IMR-90 (cell line): ENCODE measurements at regions not wholly inside any gene's neighbourhood (a gene's known extent, or its start where the extent isn't known, plus 50 kb on each side); places are given as distances from the start of the nearest gene placed in this dataset.

ENCODE experiments used
- ATAC-seq: fragments of 200-7000 bp; cut with Tn5 transposase; 2 replicates; pipeline ENCODE4 v1.9.1; 2020; ENCODE audit warnings: low read depth, mild to moderate bottlenecking, moderate library complexity
- BruUV-seq: library from RNA; stranded (reverse); fragments of 400-500 nt; replicated peaks from 2 replicates; lab custom pipeline; 2021; lab: Mats Ljungman, UMichigan
- CTCF ChIA-PET: fragments of 300-600 bp; formaldehyde crosslinking; extraction: SDS; loops from one replicate; lab custom pipeline; 2021; ENCODE audit warnings: antibody characterized with exemption; lab: Yijun Ruan, JAX
- POLR2A ChIA-PET: fragments of 300-600 bp; sonication (Branson Sonifier 250); formaldehyde crosslinking; loops from one replicate; lab custom pipeline; 2022; ENCODE audit warnings: antibody characterized with exemption; ENCODE audit not compliant: unreplicated experiment; lab: Charles Lee
- DNase-seq: peaks from one replicate; pipeline ENCODE4 v3.0.0; 2013
- H2AFZ ChIP-seq: replicated peaks from 2 replicates; pipeline ENCODE3; 2013; ENCODE audit warnings: low read length, mild to moderate bottlenecking; ENCODE audit not compliant: poor library complexity
- H2AK5ac ChIP-seq: 2 replicates; pipeline ENCODE4 v1.6.1; 2013; ENCODE audit warnings: low read depth, low read length, inconsistent platforms
- H2AK9ac ChIP-seq: replicated peaks from 2 replicates; pipeline ENCODE3; 2013; ENCODE audit warnings: mild to moderate bottlenecking, low read depth, low read length, moderate library complexity; ENCODE audit not compliant: poor library complexity
- H2BK120ac ChIP-seq: 2 replicates; pipeline ENCODE4 v1.6.1; 2013; ENCODE audit warnings: low read depth, low read length, inconsistent platforms
- H2BK15ac ChIP-seq: 3 replicates; pipeline ENCODE4 v1.6.1; 2013; ENCODE audit warnings: low read depth, low read length, inconsistent platforms
- H2BK20ac ChIP-seq: 2 replicates; pipeline ENCODE4 v1.6.1; 2013; ENCODE audit warnings: low read depth, mild to moderate bottlenecking, inconsistent platforms, low read length, moderate library complexity
- H2BK5ac ChIP-seq: 2 replicates; pipeline ENCODE4 v1.6.1; 2013; ENCODE audit warnings: mild to moderate bottlenecking, low read depth, low read length, inconsistent platforms; ENCODE audit not compliant: poor library complexity, severe bottlenecking
- H3K14ac ChIP-seq: replicated peaks from 2 replicates; pipeline ENCODE4 v1.6.1; 2013; ENCODE audit warnings: low read depth, low read length, inconsistent platforms
- H3K18ac ChIP-seq: 2 replicates; pipeline ENCODE4 v1.6.1; 2013; ENCODE audit warnings: low read depth, low read length, control low read depth
- H3K23ac ChIP-seq: 2 replicates; pipeline ENCODE4 v1.6.1; 2013; ENCODE audit warnings: low read depth, low read length, inconsistent platforms
- H3K27ac ChIP-seq: 2 replicates; pipeline ENCODE4 v1.5.1; 2013; ENCODE audit warnings: mild to moderate bottlenecking, control low read depth, low read length; ENCODE audit not compliant: insufficient read depth
- H3K27me3 ChIP-seq: 2 replicates; pipeline ENCODE4 v1.6.1; 2013; ENCODE audit warnings: low read length; ENCODE audit not compliant: control insufficient read depth, insufficient read depth
- H3K36me3 ChIP-seq: 2 replicates; pipeline ENCODE4 v1.6.1; 2013; ENCODE audit warnings: low read length, mixed read lengths; ENCODE audit not compliant: control insufficient read depth, insufficient read depth
- H3K4ac ChIP-seq: 2 replicates; pipeline ENCODE4 v1.6.1; 2013; ENCODE audit warnings: low read depth, low read length, inconsistent platforms
- H3K4me1 ChIP-seq: 2 replicates; pipeline ENCODE4 v1.6.1; 2013; ENCODE audit warnings: low read length, mixed read lengths; ENCODE audit not compliant: control insufficient read depth, insufficient read depth
- H3K4me2 ChIP-seq: 2 replicates; pipeline ENCODE4 v1.6.1; 2013; ENCODE audit warnings: low read depth, mild to moderate bottlenecking, control low read depth, low read length, moderate library complexity
- H3K4me3 ChIP-seq: 2 replicates; pipeline ENCODE4 v1.5.1; 2013; ENCODE audit warnings: low read depth, mild to moderate bottlenecking, control low read depth, low read length, moderate library complexity; ENCODE audit not compliant: insufficient read depth
- H3K56ac ChIP-seq: 2 replicates; pipeline ENCODE4 v1.6.1; 2013; ENCODE audit warnings: low read length, inconsistent platforms; ENCODE audit not compliant: insufficient read depth; ENCODE audit errors: extremely low read depth
- H3K79me1 ChIP-seq, 2 experiments: 2 replicates each; pipeline ENCODE4 v1.6.1; 2013; ENCODE audit warnings: low read length in 2 of 2, inconsistent platforms in 1 of 2, low read depth in 1 of 2
- H3K9ac ChIP-seq: 2 replicates; pipeline ENCODE4 v1.6.1; 2013; ENCODE audit warnings: low read depth, low read length, control low read depth
- H3K9me1 ChIP-seq: 2 replicates; pipeline ENCODE4 v1.6.1; 2013; ENCODE audit warnings: low read length, inconsistent platforms; ENCODE audit not compliant: insufficient read depth
- H3K9me3 ChIP-seq: 2 replicates; pipeline ENCODE4 v1.6.1; 2013; ENCODE audit warnings: low read length; ENCODE audit not compliant: control insufficient read depth, insufficient read depth
- H4K20me1 ChIP-seq: 2 replicates; pipeline ENCODE4 v1.6.1; 2013; ENCODE audit warnings: low read length, inconsistent platforms; ENCODE audit not compliant: insufficient read depth
- H4K5ac ChIP-seq: 2 replicates; pipeline ENCODE4 v1.6.1; 2013; ENCODE audit warnings: mild to moderate bottlenecking, low read depth, low read length, control low read depth
- H4K8ac ChIP-seq, 2 experiments: 2 replicates each; pipeline ENCODE4 v1.6.1; 2013; ENCODE audit warnings: low read depth in 2 of 2, low read length in 2 of 2, control low read depth in 1 of 2, inconsistent platforms in 1 of 2
- H4K91ac ChIP-seq: 2 replicates; pipeline ENCODE4 v1.6.1; 2013; ENCODE audit warnings: low read depth, low read length, inconsistent platforms; ENCODE audit not compliant: insufficient read depth
- MXI1 ChIP-seq: IDR thresholded peaks from 2 replicates; pipeline ENCODE4 v1.6.1; 2012; ENCODE audit warnings: low read depth, mild to moderate bottlenecking, low read length, moderate library complexity, borderline replicate concordance
- NFE2L2 ChIP-seq: fragments of 150-350 bp; IDR thresholded peaks from 2 replicates; pipeline ENCODE4 v1.6.1; 2016; ENCODE audit warnings: low read depth, mild to moderate bottlenecking, low read length
- WGBS, 2 experiments: methylation state at CpG; one replicate each; pipeline versions ENCODE4 v1.1.5 to v1.1.7; 2013; ENCODE audit warnings: missing lambda C conversion rate in 2 of 2; ENCODE audit not compliant: insufficient read length in 1 of 2; ENCODE audit errors: extremely low coverage in 2 of 2; 5-methylcytosine and 5-hydroxymethylcytosine counted together
- dilution Hi-C: fragments of 300-500 bp; cut with HindIII; formaldehyde crosslinking; loops from one replicate; pipeline ENCODE4 v1.14.3; 2018; ENCODE audit warnings: low sequenced_read_pairs; ENCODE audit not compliant: unreplicated experiment
- in situ Hi-C: fragments of 300-500 bp; cut with MboI; formaldehyde crosslinking; loops from 3 replicates; pipeline ENCODE4 v1.14.3; 2019; ENCODE audit warnings: low sequenced_read_pairs, inconsistent platforms, mixed read lengths
- intact Hi-C: fragments of 100-400 bp; cut with micrococcal nuclease; formaldehyde crosslinking; loops from 2 replicates; pipeline ENCODE4 v1.10.0; 2022

GRCh38 chr6:66048684-66049474, 341.9 kb upstream of the EYS start:
- H4K8ac ChIP-seq = no peak overlapping the region
- no peak overlapping the region for H3K4ac ChIP-seq
- no peak overlapping the region for H3K23ac ChIP-seq
- H2AK9ac ChIP-seq = no peak overlapping the region
- BruUV-seq = no TSS peak
- no peaks in the 10 kb centered on the region for H4K20me1 ChIP-seq
- H2AFZ ChIP-seq = no peak overlapping the region
- whole genome bisulfite sequencing, 2 experiments = no CpG with 5 or more reads among the region's 3 CpGs
- intact Hi-C loops (no loop called here), dilution Hi-C loops (no loop called here), in situ Hi-C loops (no loop called here)
- no peaks in the 10 kb centered on the region for H3K4me1 ChIP-seq
- H2AK5ac ChIP-seq = no peak overlapping the region
- H3K9me1 ChIP-seq = no peaks in the 10 kb centered on the region
- CTCF ChIA-PET = no interaction called here
- POLR2A ChIA-PET = no interaction called here
- no peak overlapping the region for H2BK15ac ChIP-seq
- H4K5ac ChIP-seq = no peak overlapping the region
- no peaks in the 10 kb centered on the region for H3K27me3 ChIP-seq
- TF ChIP-seq NFE2L2 (no peak), MXI1 (no peak)
- H3K18ac ChIP-seq = no peak overlapping the region
- no peak overlapping the region for H3K9ac ChIP-seq
- H3K9me3 ChIP-seq = 0 out of 2 replicates have a peak, but pooled peaks cover 2% of the 10 kb centered on the region
- H2BK5ac ChIP-seq = no peak overlapping the region
- H3K79me1 ChIP-seq = no peaks in the 10 kb centered on the region
- no peak overlapping the region for H2BK120ac ChIP-seq
- H3K4me3 ChIP-seq = no peak overlapping the region
- no peak overlapping the region for H2BK20ac ChIP-seq
- ATAC-seq (no peak), DNase-seq (no peak)
- H3K27ac ChIP-seq = no peak overlapping the region
- H3K14ac ChIP-seq = no peak overlapping the region
- no peaks in the 10 kb centered on the region for H3K36me3 ChIP-seq
- no peak overlapping the region for H4K91ac ChIP-seq
- H3K56ac ChIP-seq = no peak overlapping the region
- H3K4me2 ChIP-seq = no peak overlapping the region
